ENCODE measurements at regions not wholly inside any gene's neighbourhood (a gene's known extent, or its start where the extent isn't known, plus 50 kb on each side); places are given as distances from the start of the nearest gene placed in this dataset.

DNA sequence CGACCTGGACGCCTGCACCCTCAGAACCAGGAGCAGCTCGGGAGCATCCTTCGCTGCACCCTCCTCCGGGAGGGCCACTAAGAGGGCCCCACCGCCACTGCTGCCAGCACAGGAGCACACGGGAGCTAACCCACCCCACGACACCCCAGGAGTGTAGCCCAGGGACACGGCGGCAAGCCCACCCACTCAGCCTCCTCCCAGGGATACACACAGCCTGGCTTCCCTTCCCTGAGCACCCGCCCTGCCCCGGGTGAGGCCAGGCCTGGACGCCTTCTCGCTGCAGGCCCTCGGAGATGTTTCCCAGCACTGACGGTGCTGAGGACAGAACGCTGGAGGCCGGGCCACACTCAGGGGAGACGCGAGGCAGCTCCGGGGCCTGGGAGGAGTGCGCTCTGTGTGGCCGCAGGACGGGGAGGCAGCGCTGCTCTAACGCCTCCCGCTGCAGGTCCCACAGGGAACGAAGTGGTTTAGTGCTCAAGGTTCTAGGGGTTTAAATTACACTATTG, 190.4 kb downstream of the BRD1 start:
- TF ChIP-seq POLR2A (IDR thresholded peaks at IDR 0.05) = no peak
- TF ChIP-seq, protein P1, sequence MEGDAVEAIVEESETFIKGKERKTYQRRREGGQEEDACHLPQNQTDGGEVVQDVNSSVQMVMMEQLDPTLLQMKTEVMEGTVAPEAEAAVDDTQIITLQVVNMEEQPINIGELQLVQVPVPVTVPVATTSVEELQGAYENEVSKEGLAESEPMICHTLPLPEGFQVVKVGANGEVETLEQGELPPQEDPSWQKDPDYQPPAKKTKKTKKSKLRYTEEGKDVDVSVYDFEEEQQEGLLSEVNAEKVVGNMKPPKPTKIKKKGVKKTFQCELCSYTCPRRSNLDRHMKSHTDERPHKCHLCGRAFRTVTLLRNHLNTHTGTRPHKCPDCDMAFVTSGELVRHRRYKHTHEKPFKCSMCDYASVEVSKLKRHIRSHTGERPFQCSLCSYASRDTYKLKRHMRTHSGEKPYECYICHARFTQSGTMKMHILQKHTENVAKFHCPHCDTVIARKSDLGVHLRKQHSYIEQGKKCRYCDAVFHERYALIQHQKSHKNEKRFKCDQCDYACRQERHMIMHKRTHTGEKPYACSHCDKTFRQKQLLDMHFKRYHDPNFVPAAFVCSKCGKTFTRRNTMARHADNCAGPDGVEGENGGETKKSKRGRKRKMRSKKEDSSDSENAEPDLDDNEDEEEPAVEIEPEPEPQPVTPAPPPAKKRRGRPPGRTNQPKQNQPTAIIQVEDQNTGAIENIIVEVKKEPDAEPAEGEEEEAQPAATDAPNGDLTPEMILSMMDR (IDR thresholded peaks at IDR 0.05) = no peak

Measured in heart left ventricle (tissue), 13 donors.